ENCODE measurements at regions not wholly inside any gene's neighbourhood (a gene's known extent, or its start where the extent isn't known, plus 50 kb on each side); places are given as distances from the start of the nearest gene placed in this dataset.

DNA sequence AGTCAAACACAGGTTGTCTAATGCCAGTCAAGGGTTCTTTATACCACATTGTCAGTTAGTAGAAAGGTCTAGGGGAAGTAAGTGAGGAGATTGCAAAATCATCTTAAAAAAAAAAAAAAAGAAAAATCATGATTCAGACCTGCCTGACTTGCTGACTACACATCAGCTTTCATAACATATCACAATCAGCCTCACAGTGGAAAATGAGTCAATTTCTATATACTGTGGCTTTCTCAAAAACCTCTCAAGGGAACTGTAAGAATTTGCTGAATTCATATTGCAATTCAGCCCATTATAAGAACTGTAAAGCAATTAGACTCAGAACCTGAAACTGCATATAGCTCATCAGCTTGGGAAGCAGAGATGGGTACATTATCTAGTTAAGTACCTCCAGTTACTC is 75.3 kb upstream of the GPC6 start:
- no peaks in the 10 kb centered on the region for H3K27me3 ChIP-seq (replicated peaks in 1 of 4; ENCODE audit: control insufficient read depth in 3 of 4, extremely low read depth in 1 of 4, insufficient read depth in 3 of 4, low read length in 3 of 4)
- TF ChIP-seq CBX8 (IDR thresholded peaks at IDR 0.05; ENCODE audit: borderline replicate concordance, low read depth, low read length) (no peak), SIX5 (IDR thresholded peaks at IDR 0.05; ENCODE audit: low read depth, low read length) (no peak), SIRT6 (IDR thresholded peaks at IDR 0.05; ENCODE audit: low read length) (no peak), BACH1 (IDR thresholded peaks at IDR 0.05; ENCODE audit: low read length) (no peak), RNF2 (IDR thresholded peaks at IDR 0.05; ENCODE audit: borderline replicate concordance, low read depth, low read length, missing control alignments, poor library complexity, severe bottlenecking) (no peak), ASH2L (IDR thresholded peaks at IDR 0.05; ENCODE audit: low read length) (no peak), SP2 (IDR thresholded peaks at IDR 0.05; ENCODE audit: low read length) (no peak), BCL11A (IDR thresholded peaks at IDR 0.05; ENCODE audit: low read depth in 2 of 2, low read length in 2 of 2) (no peak)
- TF ChIP-seq, protein P1, sequence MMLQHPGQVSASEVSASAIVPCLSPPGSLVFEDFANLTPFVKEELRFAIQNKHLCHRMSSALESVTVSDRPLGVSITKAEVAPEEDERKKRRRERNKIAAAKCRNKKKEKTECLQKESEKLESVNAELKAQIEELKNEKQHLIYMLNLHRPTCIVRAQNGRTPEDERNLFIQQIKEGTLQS (IDR thresholded peaks at IDR 0.05; ENCODE audit: insufficient read depth, low read depth, low read length), result no peak
- TF ChIP-seq, protein P2, sequence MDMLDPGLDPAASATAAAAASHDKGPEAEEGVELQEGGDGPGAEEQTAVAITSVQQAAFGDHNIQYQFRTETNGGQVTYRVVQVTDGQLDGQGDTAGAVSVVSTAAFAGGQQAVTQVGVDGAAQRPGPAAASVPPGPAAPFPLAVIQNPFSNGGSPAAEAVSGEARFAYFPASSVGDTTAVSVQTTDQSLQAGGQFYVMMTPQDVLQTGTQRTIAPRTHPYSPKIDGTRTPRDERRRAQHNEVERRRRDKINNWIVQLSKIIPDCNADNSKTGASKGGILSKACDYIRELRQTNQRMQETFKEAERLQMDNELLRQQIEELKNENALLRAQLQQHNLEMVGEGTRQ (IDR thresholded peaks at IDR 0.05; ENCODE audit: low read length), result no peak
- no peak overlapping the region for H4K8ac ChIP-seq (ENCODE audit: extremely low read depth, insufficient read depth, low read length)
- CTCF ChIA-PET (ENCODE audit: partially characterized antibody), result interaction anchor here (0.9 kb wide), 1 partner anchor 29 kb away, joined by 3 read pairs; no protein-coding TSS in a partner anchor
- H3K14ac ChIP-seq (ENCODE audit: insufficient read length), result no peak overlapping the region
- no peak overlapping the region for H2AFZ ChIP-seq (ENCODE audit: low read length)
- H4K5ac ChIP-seq (ENCODE audit: insufficient read length, low read depth, low read length), result no peak overlapping the region
- no peak overlapping the region for H3K9ac ChIP-seq (replicated peaks in 1 of 4; ENCODE audit: extremely low read depth in 1 of 4, low read depth in 3 of 4, low read length in 3 of 4)
- no peak overlapping the region for H4K91ac ChIP-seq (replicated peaks; ENCODE audit: insufficient read length, low read length)
- no peak overlapping the region for H2BK20ac ChIP-seq (ENCODE audit: low read length)
- H3K9me3 ChIP-seq (ENCODE audit: insufficient read depth in 2 of 2, low read depth in 1 of 2, low read length in 1 of 2), result no peaks in the 10 kb centered on the region
- no peak overlapping the region for H2BK15ac ChIP-seq (ENCODE audit: low read length)
- H3K23ac ChIP-seq (ENCODE audit: insufficient read length), result no peak overlapping the region
- no peak overlapping the region for H3K18ac ChIP-seq (ENCODE audit: extremely low read depth, low read length)
- no peak overlapping the region for H3K4me2 ChIP-seq (ENCODE audit: insufficient read depth in 1 of 2, low read depth in 2 of 2, low read length in 2 of 2)
- no peaks in the 10 kb centered on the region for H3K4me1 ChIP-seq (replicated peaks in 1 of 4; ENCODE audit: control insufficient read depth in 3 of 4, insufficient read depth in 4 of 4, low read length in 3 of 4)
- no peak overlapping the region for H3K4me3 ChIP-seq (ENCODE audit: extremely low read depth in 1 of 4, insufficient read depth in 2 of 4, low read depth in 3 of 4, low read length in 4 of 4)
- H3K79me2 ChIP-seq (ENCODE audit: control insufficient read depth in 1 of 2, insufficient read depth in 2 of 2, low read length in 2 of 2), result no peaks in the 10 kb centered on the region
- FAIRE-seq (no peak), DNase-seq (ENCODE audit: low read depth in 1 of 2, low spot score in 2 of 2) (no peak)
- no peak overlapping the region for H2BK120ac ChIP-seq (replicated peaks; ENCODE audit: low read depth, low read length)
- H3K4ac ChIP-seq (replicated peaks; ENCODE audit: insufficient read length, low read depth, low read length), result no peak overlapping the region
- no peak overlapping the region for H3K56ac ChIP-seq (replicated peaks; ENCODE audit: insufficient read length, low read depth, low read length)
- POLR2A ChIA-PET (ENCODE audit: partially characterized antibody), result no interaction called here
- no peaks in the 10 kb centered on the region for H4K20me1 ChIP-seq (replicated peaks in 1 of 2; ENCODE audit: control insufficient read depth in 1 of 2, insufficient read depth in 2 of 2, low read length in 2 of 2)
- H2BK5ac ChIP-seq (ENCODE audit: low read depth, low read length), result no peak overlapping the region
- H3K27ac ChIP-seq (ENCODE audit: low read depth, low read length), result no peak overlapping the region
- H2BK12ac ChIP-seq (ENCODE audit: low read depth, low read length), result no peak overlapping the region
- H3K79me1 ChIP-seq (ENCODE audit: low read depth, low read length), result no peaks in the 10 kb centered on the region
- H3K23me2 ChIP-seq (ENCODE audit: low read depth, low read length), result no peaks in the 10 kb centered on the region
- H3K36me3 ChIP-seq (ENCODE audit: control insufficient read depth in 2 of 4, insufficient read depth in 4 of 4, low read length in 3 of 4), result no peaks in the 10 kb centered on the region
- H2AK5ac ChIP-seq (ENCODE audit: low read depth, low read length), result no peak overlapping the region
